PC-9 (cell line): ENCODE measurements at regions not wholly inside any gene's neighbourhood (a gene's known extent, or its start where the extent isn't known, plus 50 kb on each side); places are given as distances from the start of the nearest gene placed in this dataset.

Source experiments
- BruUV-seq: library from RNA; stranded (reverse); fragments of 400-500 nt; replicated peaks from 2 replicates; lab custom pipeline; 2021; lab: Mats Ljungman, UMichigan
- CTCF ChIA-PET: fragments of 300-600 bp; sonication (Branson Sonifier 250); formaldehyde crosslinking; loops from one replicate; lab custom pipeline; 2022; ENCODE audit warnings: antibody characterized with exemption; lab: Charles Lee
- POLR2A ChIA-PET: fragments of 300-600 bp; sonication (Branson Sonifier 250); formaldehyde crosslinking; loops from one replicate; lab custom pipeline; 2022; ENCODE audit warnings: antibody characterized with exemption; ENCODE audit not compliant: unreplicated experiment; lab: Charles Lee
- DNase-seq, 2 experiments: peaks; one replicate each; pipeline versions ENCODE4 v3.0.0 to v3.0.0-alpha.2; 2015 to 2022; ENCODE audit warnings: mixed read lengths in 1 of 2
- H2AFZ ChIP-seq: fragments of 200-600 bp; sonication (generic); 2 replicates; pipeline ENCODE4 v1.8.1; 2017; ENCODE audit warnings: antibody characterized with exemption
- H3F3A ChIP-seq: fragments of 200-600 bp; sonication (generic); 2 replicates; pipeline ENCODE4 v1.8.1; 2017; ENCODE audit warnings: antibody characterized with exemption, mild to moderate bottlenecking, low read depth; ENCODE audit not compliant: insufficient read depth
- H3K27ac ChIP-seq: fragments of 200-600 bp; sonication (generic); 2 replicates; pipeline ENCODE4 v1.6.1; 2016; ENCODE audit warnings: mixed run types
- H3K27me3 ChIP-seq: fragments of 200-600 bp; sonication (generic); 2 replicates; pipeline ENCODE4 v1.6.1; 2016; ENCODE audit warnings: low read depth, mixed run types; ENCODE audit not compliant: insufficient read depth
- H3K36me3 ChIP-seq: fragments of 200-600 bp; sonication (generic); 2 replicates; pipeline ENCODE4 v1.6.1; 2016; ENCODE audit warnings: low read depth, mixed run types
- H3K4me1 ChIP-seq: fragments of 200-600 bp; sonication (generic); replicated peaks from 2 replicates; pipeline ENCODE4 v1.6.1; 2016; ENCODE audit warnings: mixed run types; ENCODE audit not compliant: insufficient read depth
- H3K4me2 ChIP-seq: fragments of 200-600 bp; sonication (generic); 2 replicates; pipeline ENCODE4 v1.6.1; 2017; ENCODE audit warnings: mixed run types
- H3K4me3 ChIP-seq: fragments of 200-600 bp; sonication (generic); 2 replicates; pipeline ENCODE4 v1.6.1; 2016; ENCODE audit warnings: mixed run types
- H3K79me2 ChIP-seq: fragments of 200-600 bp; sonication (generic); 2 replicates; pipeline ENCODE4 v1.6.1; 2017; ENCODE audit warnings: low read depth, mixed run types
- H3K9me2 ChIP-seq: fragments of 200-600 bp; sonication (generic); 2 replicates; pipeline ENCODE4 v1.8.1; 2017; ENCODE audit warnings: mild to moderate bottlenecking; ENCODE audit not compliant: insufficient read depth
- H3K9me3 ChIP-seq: fragments of 200-600 bp; sonication (generic); 2 replicates; pipeline ENCODE4 v1.8.1; 2016; ENCODE audit warnings: low read depth; ENCODE audit not compliant: insufficient read depth
- H4K20me1 ChIP-seq: fragments of 200-600 bp; sonication (generic); 2 replicates; pipeline ENCODE4 v1.8.1; 2017; ENCODE audit not compliant: insufficient read depth
- CTCF ChIP-seq: fragments of 200-600 bp; sonication (generic); conservative IDR thresholded peaks from 2 replicates; pipeline ENCODE4 v1.6.1; 2017; ENCODE audit warnings: mixed run types, antibody characterized with exemption, mild to moderate bottlenecking, moderate library complexity
- EZH2 ChIP-seq: fragments of 200-600 bp; sonication (generic); IDR thresholded peaks from 2 replicates; pipeline ENCODE4 v1.8.0; 2017; ENCODE audit warnings: antibody characterized with exemption, low read depth
- intact Hi-C: fragments of 100-400 bp; cut with micrococcal nuclease; formaldehyde crosslinking; loops from one replicate; pipeline ENCODE4 v1.10.0; 2022; ENCODE audit not compliant: unreplicated experiment

- BruUV-seq: no TSS peak
- POLR2A ChIA-PET: no interaction called here
- Histone ChIP-seq H3K4me2 (no peak overlapping the region), H2AFZ (no peak overlapping the region), H3K9me2 (no peaks in the 10 kb centered on the region), H3K79me2 (no peaks in the 10 kb centered on the region), H3K4me3 (no peak overlapping the region), H3K27me3 (peaks cover 70% of the 10 kb centered on the region), H3K36me3 (no peaks in the 10 kb centered on the region), H3K4me1 (no peaks in the 10 kb centered on the region), H3F3A (no peaks in the 10 kb centered on the region), H3K9me3 (no peaks in the 10 kb centered on the region), H4K20me1 (no peaks in the 10 kb centered on the region), H3K27ac (no peak overlapping the region)
- no peak for DNase-seq
- intact Hi-C loops: no loop called here
- TF ChIP-seq EZH2 (no peak), CTCF (no peak)
- CTCF ChIA-PET: no interaction called here
Measured at GRCh38 chr20:63098195-63098810, 91.5 kb upstream of the BHLHE23 start.

- intact Hi-C loops: no loop called here
- no peak overlapping the region for H3K27ac ChIP-seq
- TF ChIP-seq CTCF (no peak), EZH2 (no peak)
Measured at GRCh38 chr20:63097336-63097831, 90.6 kb upstream of the BHLHE23 start.

GRCh38 chr20:63096681-63097335 lies 90.0 kb upstream of the BHLHE23 start:
- POLR2A ChIA-PET: no interaction called here
- H4K20me1 ChIP-seq: no peaks in the 10 kb centered on the region
- intact Hi-C loops: no loop called here
- peaks cover 83% of the 10 kb centered on the region for H3K27me3 ChIP-seq
- H3K4me3 ChIP-seq: no peak overlapping the region
- TF ChIP-seq CTCF (no peak), EZH2 (no peak)
- no peak overlapping the region for H3K4me2 ChIP-seq
- H2AFZ ChIP-seq: no peak overlapping the region
- no peaks in the 10 kb centered on the region for H3K79me2 ChIP-seq
- DNase-seq: no peak
- H3F3A ChIP-seq: no peaks in the 10 kb centered on the region
- no peaks in the 10 kb centered on the region for H3K9me3 ChIP-seq
- CTCF ChIA-PET: no interaction called here
- H3K4me1 ChIP-seq: no peaks in the 10 kb centered on the region
- H3K27ac ChIP-seq: no peak overlapping the region
- H3K9me2 ChIP-seq: no peaks in the 10 kb centered on the region
- no peaks in the 10 kb centered on the region for H3K36me3 ChIP-seq
- BruUV-seq: no TSS peak

More at GRCh38 chr20:63097336-63097831, 90.6 kb upstream of the BHLHE23 start:
- Histone ChIP-seq H3K4me1 (no peaks in the 10 kb centered on the region), H3K27me3 (peaks cover 77% of the 10 kb centered on the region), H3K79me2 (no peaks in the 10 kb centered on the region), H3K9me2 (no peaks in the 10 kb centered on the region), H3K36me3 (no peaks in the 10 kb centered on the region), H4K20me1 (no peaks in the 10 kb centered on the region), H3K4me3 (no peak overlapping the region), H3K9me3 (no peaks in the 10 kb centered on the region), H2AFZ (no peak overlapping the region), H3F3A (no peaks in the 10 kb centered on the region), H3K4me2 (no peak overlapping the region)
- no TSS peak for BruUV-seq
- DNase-seq: no peak
- ChIA-PET POLR2A (no interaction called here), CTCF (no interaction called here)
